Fibroblast of skin of left biceps (primary cell): ENCODE measurements at regions not wholly inside any gene's neighbourhood (a gene's known extent, or its start where the extent isn't known, plus 50 kb on each side); places are given as distances from the start of the nearest gene placed in this dataset.
A peak's percentile ranks its signal among the peaks of the same experiment; 100 is the strongest.
"Not testable (repeated sequence)": the region's sequence is repeated elsewhere in the genome, so short reads cannot be mapped to it uniquely, and the experiment has no call there.

Source experiments
- DNase-seq, 2 experiments: peaks; one replicate each; pipeline ENCODE4 v3.0.0-alpha.2; 2013; ENCODE audit warnings: low read depth in 2 of 2

DNA sequence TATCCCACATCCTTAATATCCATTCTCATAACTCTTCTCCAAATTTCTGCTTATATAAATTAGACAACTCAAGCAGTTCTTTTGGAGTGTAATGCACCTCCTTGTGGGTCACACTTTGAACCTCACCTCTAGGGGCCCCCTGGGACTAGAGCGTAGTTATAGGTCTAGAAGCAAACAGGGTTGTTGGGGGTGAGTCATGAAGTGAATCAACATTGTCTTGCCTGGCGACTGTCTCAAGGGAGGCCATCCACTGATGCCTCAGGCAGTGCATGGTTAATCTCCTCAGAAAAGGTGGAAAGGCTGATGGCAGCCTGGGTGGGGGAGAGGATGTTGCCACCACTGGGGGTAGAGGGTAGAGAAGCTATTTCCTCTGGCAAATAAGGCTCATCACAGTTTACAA, 129.1 kb downstream of the TNFRSF21 start:
- no peak for DNase-seq

DNA sequence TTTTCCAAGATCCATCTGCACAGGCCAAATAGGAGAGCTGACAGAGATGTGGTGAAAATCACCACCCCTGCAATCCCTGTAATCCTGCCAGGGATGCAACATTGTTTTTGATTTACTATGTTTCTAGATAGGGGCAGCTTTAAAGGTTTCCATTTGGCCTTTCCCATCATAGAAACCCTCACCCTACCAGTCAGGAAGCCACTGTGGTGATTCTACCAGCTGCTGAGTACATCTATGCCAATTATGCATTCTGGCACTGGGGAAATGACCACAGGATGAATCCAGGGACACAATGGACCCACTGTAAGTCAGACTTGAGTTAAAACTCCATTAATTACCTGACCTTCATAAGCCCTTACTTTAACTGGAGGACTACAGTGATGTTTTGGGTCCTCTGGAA, 130.4 kb downstream of the TNFRSF21 start:
- DNase-seq, result no peak

DNA sequence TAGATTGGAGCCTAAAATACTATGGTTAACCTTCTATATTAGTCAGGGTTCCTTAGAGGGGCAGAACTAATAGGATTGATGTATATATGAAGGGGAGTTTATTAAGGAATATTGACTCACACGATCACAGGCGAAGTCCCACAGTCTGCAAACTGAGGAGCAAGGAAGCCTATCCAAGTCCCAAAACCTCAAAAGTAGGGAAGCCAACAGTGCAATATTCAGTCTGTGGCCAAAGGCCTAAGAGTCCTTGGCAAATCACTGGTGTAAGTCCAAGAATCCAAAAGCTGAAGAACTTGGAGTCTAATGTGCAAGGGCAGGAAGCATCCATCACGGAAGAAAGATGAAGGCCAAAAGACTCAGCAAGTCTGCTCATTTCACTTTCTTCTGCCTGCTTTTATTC, 133.5 kb upstream of the ADGRF1 start:
- DNase-seq, result no peak

DNA sequence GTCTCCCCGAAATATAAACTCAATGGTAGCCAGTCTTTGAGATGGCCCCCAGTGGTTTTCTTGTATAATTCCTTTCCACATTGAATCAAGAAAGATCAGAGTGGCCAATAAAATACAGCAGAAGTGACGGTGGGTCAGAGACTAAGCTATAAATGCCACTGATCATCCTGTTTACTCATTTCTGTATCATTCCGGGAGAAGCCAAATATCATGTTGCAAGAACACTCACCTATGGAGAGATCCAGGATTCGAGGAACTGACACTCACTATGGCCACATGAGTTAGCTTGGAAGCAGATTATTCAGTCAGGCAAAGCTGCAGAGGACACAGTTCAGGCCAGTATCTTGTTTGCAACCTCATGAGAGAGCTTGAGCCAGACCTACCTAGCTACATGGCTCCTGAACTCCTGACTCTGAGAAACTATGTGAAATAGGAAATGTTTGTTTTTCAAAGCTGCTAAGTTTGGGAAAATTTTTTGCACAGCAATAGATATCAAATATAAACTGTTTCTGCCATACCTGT, 132.4 kb upstream of the ADGRF1 start:
- no peak for DNase-seq

DNA sequence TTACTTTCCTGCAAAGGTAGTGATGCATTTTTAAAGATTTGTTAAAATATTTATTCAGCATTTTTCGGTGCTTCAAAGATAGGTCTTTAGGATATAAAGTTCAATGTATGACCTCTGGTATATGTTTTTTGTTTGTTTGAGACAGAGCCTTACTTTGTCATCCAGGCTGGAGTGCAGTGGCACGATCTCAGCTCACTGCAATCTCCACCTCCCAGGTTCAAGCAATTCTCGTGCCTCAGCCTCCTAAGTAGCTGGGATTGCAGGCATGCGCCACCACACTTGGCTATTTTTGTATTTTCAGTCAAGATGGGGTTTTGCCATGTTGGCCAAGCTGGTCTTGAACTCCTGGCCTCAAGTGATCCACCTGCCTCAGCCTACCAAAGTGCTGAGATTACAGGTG, 131.9 kb upstream of the ADGRF1 start:
- not testable (repeated sequence) for DNase-seq

DNA sequence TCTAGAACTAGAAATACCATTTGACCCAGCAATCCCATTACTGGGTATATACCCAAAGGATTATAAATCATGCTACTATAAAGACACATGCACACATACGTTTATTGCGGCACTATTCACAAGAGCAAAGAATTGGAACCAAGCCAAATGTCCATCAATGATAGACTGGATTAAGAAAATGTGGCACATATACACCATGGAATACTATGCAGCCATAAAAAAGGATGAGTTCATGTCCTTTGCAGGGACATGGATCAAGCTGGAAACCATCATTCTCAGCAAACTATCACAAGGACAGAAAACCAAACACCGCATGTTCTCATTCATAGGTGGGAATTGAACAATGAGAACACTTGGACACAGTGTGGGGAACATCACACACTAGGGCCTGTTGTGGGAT, 131.0 kb upstream of the ADGRF1 start:
- not testable (repeated sequence) for DNase-seq

DNA sequence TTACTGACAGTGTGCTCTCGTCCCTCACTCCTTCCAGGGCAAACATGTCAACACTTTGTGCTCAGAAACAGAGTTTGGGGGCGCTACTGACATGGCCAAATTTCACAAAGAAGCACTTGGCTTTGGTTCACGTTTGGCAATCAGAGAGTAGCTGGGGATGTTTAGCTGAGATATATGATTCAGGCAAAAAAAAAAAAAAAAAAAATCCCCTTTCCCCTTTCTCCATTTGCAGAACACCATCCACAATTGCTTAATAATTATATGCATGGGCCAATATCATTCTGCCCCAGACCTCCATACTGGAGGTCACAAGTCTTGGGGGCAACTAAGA, 128.4 kb upstream of the ADGRF1 start:
- no peak for DNase-seq

DNA sequence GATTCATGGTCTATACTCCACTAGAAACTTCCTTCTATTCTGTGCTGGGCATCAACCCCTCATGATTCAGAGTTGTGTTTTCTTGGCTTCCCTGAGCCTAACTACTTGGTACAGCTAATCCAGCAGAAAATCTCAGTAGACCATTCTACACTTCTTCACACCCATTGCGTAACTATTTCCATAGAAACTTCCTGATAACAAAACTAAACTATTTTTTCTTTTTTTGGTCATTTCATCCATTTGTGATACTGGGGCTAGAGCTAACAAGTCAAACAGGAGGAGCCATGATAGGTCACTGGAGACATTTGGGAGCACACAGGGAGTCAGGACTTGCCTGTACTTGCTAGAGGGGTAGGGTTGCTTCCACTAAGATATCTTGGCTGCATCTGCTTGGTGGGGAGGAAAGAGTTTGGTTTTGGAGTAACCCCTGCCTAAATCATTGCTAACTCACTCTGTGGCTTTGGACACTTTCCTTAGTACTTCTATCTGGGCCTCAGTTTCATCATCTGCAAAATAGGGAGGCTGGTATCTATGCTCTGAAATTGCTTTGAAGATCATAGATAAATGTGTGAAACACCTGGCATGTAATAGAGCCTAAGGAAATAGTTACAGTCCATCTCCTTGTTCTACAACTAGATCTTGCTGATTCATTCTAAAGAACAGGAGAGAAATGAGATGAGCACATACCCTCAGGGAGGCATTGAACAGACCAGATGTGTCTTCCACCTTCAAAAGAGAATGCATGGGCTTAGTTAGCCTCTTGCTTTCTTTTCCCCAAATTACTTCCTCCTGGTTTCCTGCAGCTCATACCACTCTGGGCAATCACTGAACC, 127.9 kb upstream of the ADGRF1 start:
- DNase-seq, result no peak

DNA sequence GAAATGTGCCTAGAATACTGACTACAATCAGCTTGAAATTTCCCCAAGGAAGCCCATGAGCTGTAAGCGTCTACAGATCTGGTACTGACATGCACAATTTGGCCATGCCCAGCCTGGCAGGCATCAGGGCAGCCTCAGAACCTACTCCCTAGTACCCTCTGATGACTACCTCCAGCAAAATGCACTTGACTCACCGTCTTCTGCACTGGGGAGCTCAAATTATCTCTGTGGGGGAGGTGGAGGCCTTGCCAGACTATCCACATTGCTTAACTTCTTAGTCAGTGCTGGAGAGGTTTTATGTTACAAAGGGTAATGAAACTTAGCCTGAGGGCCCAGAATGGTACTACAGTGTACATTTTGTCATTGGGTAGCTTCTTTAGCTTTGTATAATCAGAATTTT, 126.0 kb upstream of the ADGRF1 start:
- peak; percentile 77 for DNase-seq

DNA sequence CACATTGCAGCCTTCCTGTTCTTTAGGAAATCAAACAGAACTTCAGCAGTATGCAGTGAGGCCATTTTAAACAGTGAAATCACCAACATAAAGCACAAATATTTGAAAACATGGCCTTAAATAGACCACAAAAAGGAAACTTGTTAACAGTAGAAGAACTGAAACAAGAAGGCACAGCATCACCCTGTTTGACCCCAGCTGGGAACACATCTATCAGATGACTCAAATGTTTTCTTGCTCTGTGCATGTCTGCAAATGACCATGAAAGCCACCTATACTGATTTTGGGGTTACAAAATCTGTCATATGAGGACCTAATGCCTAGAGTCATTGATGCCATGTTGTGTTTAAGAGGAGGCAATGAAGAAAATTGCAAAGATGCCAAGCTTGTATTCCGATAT, 123.8 kb upstream of the ADGRF1 start:
- DNase-seq, result no peak

DNA sequence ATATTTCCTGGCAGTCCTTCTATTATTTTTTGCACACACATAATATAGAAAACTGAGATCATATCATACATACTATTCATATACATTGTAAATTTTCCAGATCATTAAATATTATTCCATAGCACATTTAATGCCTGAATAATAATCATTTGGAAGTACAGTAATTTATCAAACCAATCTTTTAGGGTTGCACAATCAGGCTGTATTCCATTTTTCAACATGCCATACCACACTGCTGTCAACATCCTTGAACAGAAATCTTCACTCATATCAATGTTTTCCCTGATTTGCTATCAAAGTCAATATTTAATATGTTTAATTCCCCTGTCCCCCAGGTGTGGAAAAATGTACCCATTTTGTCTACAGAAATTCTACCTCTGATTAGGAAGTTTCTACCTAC, 122.7 kb upstream of the ADGRF1 start:
- no peak for DNase-seq

DNA sequence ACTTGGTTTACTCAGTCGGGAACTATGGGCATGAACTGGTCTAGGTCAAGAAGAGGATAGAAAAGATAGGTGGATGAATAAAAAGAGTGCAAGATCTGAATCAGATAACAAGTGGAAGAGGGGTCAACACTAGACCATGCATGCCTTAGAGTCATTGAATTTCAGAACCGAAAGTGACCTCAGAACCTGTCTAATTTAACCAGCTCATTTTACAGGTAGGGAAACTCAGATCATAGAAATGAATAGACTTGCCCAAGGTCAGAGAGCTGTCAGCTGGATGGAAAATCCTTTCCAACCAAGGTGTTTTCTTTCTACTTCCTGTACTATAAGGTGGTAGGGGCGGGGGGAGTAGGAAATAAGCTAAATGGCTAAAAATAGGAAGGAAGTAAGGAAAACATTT, 121.4 kb upstream of the ADGRF1 start:
- DNase-seq, result no peak

DNA sequence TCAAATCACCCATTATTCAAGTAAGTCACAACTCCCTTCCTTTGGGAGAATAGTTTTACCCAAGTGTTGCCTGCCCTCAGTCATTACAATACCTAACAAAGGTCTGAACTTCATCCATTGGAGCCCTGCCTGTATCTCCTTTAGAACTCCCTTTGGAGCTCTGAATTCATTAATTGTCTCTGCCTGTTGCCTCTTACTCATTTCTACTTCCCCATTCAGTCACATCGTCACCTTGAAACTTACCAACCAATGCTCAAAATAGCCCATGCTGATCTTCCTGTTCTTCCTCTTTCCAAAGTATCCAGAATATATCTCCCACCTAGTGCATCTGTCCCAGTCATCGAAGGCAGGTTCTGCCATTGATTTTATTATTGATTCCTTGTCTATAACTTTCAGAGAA, 120.7 kb upstream of the ADGRF1 start:
- no peak for DNase-seq

DNA sequence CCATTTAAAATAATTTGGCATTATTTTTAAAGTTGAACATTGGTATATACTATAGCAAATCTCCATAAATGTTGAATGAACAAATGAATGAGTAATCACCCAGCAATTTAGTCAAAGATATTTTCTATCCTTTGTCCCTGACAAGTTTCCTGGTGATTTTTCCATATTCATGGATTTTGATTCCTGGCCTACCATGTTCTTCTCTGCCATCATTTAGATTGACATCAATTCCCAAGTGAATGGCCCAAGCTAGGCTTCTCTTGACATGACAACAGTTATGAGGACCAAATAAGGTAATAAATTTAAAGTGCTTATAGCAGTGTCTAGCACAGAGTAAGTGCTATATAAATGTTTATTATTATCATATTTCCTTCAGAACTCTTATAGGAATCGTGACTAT, 120.1 kb upstream of the ADGRF1 start:
- no peak for DNase-seq

DNA sequence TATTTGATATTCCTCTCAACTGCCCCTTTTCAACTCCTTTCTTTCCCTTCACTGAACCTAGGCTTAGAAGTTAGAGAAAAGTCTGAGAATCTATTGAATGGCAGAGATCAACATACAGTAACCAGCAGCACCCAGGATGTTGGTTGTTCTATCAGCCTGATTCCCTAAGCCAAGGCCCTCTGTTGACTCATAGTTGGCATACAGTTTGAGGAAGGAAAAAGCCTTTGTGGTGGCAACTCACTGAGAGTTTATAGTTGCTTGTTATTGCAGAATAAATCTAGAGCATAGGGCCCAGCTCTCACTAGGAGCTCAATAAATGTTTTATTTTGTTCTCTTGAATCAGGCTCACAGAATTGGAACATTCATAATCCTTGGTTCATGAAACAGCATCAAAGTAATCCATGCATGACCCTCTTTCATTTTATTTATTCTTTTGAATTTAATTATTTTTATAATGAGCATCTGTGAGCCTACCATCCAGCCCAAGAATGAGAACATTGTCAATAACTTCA, 119.1 kb upstream of the ADGRF1 start:
- DNase-seq, result no peak

DNA sequence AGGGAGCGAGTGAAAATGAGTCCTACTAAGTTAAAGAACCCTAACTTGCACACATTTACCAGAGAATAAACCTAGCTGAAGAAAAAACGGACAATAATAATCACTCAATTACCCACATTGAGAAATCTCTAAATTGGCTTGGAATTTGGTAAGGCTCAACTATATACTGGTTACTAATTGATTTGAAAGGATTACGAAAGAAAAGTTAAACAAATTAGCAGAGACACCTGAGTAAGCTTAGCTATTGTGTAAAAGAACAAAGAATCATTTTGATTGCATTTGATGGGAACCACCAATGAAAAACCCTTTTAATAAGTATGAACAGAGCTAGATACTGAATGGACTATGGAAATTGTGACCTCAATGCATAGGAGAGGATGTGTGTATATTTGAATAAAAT, 118.6 kb upstream of the ADGRF1 start:
- DNase-seq, result no peak

DNA sequence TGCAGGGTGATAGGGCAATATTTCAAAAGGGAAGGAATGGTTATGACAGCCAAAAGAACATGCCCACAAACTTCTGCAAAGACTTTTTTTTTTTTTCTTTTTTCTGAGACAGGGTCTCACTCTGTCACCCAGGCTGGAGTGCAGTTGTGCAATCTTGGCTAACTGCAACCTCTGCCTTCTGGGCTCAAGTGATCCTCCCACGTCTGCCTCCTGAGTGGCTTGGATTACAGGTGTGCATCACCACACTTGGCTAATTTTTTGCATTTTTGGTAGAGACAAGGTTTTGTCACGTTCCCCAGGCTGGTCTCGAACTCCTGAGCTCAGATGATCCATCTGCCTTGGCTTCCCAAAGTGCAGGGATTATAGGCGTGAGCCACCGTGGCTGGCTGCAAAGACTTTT, 117.6 kb upstream of the ADGRF1 start:
- DNase-seq, result no peak

DNA sequence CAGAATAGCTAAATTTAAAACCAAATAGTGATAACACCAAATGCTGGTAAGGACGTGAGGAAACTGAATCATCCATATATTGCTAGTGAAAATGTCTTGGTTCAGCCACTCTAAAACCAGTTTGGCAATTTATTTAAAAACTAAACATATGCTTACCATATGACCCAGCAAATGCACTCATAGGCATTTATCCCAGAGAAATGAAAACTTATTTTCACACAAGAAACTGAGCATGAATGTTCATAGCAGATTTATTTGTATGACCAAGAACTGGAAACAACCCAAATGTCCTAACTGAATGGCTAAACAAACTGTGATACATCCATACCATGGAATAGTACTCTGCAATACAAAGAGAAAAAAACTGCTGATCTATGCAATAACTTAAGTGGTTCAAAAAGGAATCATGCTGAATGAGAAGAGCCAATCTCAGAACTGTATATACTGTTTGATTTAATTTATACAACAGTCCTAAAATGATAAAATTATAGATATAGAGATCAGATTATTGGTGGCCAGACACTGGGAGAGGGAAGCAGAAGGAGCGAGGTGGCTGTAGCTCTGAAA, 115.6 kb upstream of the ADGRF1 start:
- peak; percentile 45 to 60 for DNase-seq

DNA sequence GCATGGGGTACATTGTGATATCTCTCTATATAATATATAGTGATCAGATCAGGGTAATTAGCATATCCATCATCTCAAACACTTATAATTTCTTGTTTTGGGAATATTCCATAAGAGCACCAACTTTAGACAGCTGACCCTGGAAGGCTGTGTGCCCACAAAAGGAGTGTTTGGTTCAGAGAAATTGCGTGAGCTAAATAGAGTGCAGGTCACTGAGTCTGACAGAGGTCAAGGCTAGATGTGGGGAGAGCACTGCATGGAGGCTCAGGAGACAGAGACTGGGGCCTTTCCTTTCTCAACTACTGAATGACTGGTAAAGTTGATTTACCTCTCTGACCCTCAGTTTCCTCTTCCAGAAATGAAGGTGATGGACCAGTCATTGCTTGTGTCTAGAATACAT, 114.9 kb upstream of the ADGRF1 start:
- no peak for DNase-seq

DNA sequence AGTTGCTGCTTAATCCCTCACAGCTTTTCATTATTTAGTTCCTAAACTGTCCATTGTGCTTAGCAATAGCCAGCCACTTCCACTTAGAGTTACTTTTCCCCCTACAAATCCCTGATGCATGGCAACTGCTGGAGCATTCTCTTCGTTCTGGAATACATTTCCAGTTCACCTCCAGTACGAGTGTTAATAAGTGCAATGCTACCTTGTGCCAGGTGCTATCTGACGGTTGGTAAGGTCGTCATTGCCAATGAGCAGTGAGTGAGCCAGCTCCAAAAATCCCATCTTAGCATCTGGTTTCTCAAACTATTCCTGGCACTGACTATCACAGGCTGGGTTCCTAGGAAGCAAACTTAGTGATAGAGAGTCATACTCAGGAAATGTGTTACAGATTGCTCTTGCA, 114.1 kb upstream of the ADGRF1 start:
- no peak for DNase-seq

DNA sequence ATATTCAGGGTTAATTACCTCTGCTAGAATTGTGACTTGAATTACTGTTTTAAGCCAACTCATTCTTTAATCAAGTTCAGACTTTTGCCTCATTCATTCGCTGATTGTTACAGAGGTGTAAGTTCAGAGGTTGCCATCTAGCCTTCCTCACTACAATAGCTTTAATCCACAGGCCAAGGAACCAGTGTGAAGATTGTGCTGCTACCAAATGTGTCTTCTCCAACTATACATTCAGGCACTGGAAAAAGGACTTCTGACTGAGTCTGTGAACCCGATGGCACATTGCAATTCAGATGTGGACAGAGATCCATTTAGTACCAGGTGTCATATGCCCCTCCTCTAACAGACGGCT, 111.2 kb upstream of the ADGRF1 start:
- no peak for DNase-seq

DNA sequence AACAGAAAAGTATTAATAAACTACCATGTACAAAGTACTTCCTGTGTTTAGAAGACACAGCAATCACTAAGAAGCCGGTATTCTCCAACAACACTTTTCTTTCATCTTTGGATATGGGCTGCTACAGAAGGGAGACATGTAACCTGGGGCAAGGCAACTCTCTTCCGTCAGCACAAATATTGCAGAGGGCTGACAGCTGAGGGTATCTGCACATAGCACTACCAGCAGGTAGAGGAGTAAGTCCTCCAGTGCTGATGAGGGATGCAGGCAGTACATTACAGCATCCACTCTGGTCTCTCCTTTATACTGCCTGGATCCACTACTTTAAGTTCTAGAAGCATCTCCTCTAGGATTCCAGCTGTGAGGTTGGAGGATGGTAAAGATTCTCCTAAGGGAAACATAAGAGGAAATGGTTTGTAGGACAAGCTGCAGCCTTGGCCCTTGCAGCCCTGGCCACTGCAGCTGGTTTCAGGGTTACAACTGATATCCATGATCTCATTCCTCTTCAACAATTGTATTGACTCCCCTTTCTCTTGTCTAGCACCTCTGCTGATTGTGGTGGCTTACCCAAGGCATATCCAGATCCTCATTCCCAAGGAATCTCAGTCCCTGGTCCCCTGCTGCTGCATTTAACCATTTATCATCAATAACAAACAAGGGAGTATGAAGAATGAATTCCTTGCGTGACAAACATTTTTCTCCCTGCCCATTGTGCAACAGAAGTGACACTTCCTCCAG, 110.7 kb upstream of the ADGRF1 start:
- DNase-seq, result peak; percentile 66 to 70
